ENCODE measurements at regions not wholly inside any gene's neighbourhood (a gene's known extent, or its start where the extent isn't known, plus 50 kb on each side); places are given as distances from the start of the nearest gene placed in this dataset.

GRCh38 chr4:173910891-173911290 lies 372.6 kb downstream of the FBXO8 start:
- TF ChIP-seq, protein P1, sequence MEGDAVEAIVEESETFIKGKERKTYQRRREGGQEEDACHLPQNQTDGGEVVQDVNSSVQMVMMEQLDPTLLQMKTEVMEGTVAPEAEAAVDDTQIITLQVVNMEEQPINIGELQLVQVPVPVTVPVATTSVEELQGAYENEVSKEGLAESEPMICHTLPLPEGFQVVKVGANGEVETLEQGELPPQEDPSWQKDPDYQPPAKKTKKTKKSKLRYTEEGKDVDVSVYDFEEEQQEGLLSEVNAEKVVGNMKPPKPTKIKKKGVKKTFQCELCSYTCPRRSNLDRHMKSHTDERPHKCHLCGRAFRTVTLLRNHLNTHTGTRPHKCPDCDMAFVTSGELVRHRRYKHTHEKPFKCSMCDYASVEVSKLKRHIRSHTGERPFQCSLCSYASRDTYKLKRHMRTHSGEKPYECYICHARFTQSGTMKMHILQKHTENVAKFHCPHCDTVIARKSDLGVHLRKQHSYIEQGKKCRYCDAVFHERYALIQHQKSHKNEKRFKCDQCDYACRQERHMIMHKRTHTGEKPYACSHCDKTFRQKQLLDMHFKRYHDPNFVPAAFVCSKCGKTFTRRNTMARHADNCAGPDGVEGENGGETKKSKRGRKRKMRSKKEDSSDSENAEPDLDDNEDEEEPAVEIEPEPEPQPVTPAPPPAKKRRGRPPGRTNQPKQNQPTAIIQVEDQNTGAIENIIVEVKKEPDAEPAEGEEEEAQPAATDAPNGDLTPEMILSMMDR (IDR thresholded peaks at IDR 0.05; ENCODE audit: control extremely low read depth in 1 of 3, insufficient read depth in 1 of 3, low read depth in 1 of 3, low read length in 3 of 3) = no peak
- TF ChIP-seq POLR2A (IDR thresholded peaks at IDR 0.05; ENCODE audit: control extremely low read depth in 1 of 2, low read depth in 2 of 2, low read length in 2 of 2) (no peak), FOSL1 (IDR thresholded peaks at IDR 0.05; ENCODE audit: insufficient read depth, low read depth, low read length) (no peak), EZH2 (IDR thresholded peaks at IDR 0.05; ENCODE audit: low read depth, low read length, severe bottlenecking) (no peak), TAF7 (optimal IDR thresholded peaks at IDR 0.05; ENCODE audit: borderline replicate concordance, low read depth, low read length) (no peak)
